GM21737 (cell line): ENCODE measurements at regions not wholly inside any gene's neighbourhood (a gene's known extent, or its start where the extent isn't known, plus 50 kb on each side); places are given as distances from the start of the nearest gene placed in this dataset.

Experiments used
- ATAC-seq: cut with Tn5 transposase; IDR thresholded peaks from one replicate; pipeline ENCODE4 v1.9.1; 2021; ENCODE audit warnings: mild to moderate bottlenecking, moderate library complexity; ENCODE audit not compliant: unreplicated experiment

DNA sequence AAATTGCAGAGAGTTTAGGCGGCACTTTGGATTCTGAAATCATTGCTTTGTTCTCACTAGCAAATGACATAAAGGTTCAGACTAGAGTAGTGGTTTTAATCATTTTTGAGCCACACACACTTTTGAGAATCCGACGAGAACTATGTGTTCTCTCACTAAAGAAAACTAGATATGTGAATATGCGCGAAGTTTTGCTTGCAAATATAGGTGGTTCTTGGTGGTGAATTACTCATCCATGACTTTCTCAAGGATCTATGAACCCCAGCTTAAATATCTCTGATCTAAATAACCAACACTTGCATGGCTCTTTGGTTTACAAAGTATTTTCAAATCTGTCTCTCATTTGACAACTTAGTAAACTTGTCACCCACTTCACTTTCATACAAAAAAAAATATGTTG, 54.8 kb downstream of the NOG start:
- ATAC-seq: no peak

DNA sequence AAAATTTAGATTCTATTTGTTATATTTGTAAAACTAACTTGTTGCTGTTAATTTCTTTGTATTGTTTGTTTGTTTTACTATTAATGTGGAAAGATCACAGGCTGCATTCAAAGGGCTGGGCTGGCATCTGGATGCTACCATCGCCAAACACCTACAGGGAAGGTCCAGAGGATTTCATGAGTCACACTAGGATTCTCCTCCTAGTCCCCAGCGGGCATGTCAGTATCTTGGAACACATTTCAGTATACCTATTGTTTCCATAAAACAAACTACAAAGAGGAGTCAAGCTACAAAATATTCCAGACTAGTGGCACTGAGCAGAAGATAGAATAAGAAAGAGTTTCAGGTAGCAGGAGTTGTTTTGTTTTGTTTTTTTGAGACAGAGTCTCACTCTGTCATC, 55.3 kb downstream of the NOG start:
- no peak for ATAC-seq

DNA sequence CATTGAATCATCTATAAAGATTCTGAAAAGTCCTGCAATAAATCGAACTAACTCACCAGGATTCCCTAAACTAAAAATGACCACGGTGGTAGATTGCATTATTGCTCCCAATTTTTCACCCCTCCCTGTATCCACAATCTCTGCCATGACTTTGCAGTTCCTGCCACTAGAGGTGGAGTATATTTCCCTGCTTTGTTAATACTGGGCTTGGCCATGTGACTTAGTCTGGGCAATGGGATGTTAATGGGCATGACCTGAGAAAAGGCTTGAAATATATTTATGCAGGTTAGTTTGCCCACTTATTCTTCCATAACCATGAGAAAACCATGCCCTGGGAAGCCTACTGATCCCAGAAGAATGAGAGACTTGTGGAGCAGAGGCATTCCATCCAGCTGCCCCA, 59.1 kb downstream of the NOG start:
- ATAC-seq: no peak

DNA sequence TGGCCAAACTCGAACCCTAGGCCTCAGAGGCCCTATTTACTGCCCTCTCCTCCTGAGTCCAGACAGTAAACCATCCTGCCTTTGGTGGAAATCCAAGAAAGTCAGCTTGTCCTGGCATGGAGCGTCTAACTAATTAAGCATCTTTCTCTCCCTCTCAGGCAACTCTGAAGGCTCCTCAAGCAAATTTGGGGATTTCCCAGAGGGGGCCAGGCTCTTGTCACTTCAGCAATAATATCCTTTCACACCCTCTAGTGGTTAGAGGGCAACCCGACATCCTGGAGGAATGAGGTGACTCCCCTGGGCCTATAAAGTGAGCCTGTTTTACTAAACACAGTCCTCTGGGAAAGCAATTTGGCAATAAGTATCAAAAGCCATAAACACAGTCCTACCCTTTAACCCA, 60.4 kb downstream of the NOG start:
- peak; percentile 90 for ATAC-seq

DNA sequence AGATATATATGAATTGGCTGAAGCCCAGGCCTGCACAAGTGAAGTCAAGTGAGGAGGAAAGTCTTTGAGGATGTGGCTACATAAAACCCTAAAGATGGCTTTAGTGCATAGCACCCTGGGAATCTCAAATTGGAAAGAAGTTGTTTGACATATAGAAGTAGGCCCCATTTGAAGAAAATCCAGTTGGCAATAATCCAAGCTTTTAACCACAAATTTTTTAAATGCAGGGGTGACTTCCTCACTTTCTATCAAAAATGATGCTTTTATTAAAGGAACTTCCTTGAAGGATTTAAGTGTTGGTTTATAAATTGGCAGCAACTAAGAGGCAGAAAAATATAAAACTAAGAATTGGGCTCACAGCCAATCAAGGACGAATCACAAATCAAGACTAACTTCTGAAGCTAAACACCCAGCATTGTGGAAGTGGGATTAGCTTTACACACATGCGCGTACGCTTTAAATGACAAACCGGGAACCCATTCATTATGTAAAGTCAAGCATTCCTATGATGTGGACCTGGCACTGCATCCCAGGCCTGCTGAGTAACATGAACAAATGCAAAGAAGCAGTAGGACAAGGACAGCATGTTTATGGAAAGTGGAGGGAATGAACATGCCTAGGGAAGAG, 63.3 kb downstream of the NOG start:
- ATAC-seq: no peak

DNA sequence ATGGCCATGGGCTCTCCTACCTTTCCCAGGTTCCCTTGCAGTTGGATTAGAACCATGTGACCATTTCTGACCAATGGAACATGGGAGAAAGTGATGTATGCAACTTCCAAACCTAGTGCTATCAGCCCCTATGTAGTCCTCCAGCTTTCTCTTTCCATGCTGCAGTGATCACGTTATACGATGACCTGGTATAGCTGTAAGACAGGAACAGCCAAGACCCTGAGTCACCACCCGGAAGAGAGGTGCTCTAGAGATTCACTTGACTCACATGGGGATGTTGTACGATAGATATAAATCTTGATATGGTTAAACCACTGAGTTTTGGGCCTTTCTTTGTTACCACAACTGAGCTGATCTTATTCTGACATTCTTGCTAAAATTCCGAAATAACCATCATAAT, 65.1 kb downstream of the NOG start:
- ATAC-seq: no peak

DNA sequence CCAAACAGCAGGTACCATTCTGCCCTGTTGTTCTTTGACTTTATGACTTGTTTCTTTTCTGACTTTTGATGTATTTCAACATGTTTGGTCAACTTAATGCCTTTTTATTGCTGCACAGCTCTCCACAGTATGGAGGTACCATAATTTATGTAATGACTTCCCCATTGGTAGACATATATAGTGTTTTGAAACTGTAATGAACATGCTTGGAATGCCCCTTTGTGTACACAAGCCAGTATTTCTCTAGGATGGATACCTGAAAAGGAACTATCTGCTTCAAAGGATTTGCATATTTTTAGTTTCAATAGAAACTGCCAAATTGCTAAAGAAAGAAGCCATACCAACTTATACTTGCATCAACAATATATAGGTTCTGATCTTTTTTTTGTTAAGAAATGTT, 66.1 kb downstream of the NOG start:
- ATAC-seq: no peak

DNA sequence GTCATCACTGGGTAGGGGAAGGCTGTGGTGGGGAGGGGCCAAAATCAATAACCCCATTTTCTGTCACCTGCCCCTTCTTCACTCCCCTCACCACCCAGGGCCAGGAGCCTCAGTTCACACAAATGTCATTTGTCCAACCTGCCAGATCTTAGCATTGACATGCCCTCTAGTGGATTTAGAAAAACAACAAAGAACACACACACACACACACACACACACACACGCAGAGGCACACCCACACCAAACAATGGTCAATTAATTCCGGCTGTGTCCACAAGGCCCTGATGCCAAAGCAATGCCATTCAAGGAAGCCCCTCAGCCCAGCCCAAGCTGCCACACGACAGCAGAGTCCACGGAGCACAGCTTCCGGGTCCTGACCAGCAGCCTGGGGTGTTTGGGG, 68.4 kb downstream of the NOG start:
- no peak for ATAC-seq

DNA sequence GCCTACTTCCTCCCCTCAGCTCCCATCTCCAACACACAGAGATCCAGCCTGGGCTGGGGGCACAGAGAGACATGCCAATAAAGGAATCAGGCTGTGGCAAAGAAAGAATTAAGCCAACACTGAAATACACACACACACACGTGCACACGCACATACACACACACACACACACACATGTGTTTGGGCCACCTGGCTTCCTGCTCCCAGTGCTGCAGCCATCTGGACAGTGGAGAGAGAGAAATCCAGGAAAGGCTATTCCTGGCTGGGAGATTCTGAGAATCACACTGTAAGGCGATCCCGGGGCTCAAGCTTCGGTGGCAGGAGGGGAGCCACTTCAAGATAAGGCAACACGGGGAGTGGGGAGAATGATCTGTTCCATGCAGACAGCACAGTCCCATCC, 72.4 kb downstream of the NOG start:
- ATAC-seq: no peak

DNA sequence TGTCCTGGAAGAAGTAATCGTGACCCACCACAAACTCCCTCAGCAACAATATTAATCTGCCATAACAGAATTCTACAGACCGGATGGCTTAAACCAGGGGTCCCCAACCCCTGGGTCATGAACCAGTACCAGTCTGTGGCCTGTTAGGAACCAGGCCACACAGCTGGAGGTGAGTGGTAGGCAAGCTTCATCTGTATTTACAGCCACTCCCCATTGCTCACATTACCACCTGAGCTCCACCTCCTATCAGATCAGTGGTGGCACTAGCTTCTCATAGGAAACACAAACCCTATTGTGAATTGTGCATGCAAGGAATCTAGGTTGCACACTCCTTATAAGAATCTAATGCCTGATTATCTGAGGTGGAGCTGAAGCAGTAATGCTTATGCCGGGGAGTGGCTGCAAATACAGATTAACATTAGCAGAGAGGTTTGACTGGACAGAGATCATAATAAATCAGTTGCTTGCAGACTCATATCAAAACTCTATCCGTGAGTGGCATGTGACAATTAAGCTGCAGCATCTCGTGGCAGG, 74.5 kb downstream of the NOG start:
- no peak for ATAC-seq

DNA sequence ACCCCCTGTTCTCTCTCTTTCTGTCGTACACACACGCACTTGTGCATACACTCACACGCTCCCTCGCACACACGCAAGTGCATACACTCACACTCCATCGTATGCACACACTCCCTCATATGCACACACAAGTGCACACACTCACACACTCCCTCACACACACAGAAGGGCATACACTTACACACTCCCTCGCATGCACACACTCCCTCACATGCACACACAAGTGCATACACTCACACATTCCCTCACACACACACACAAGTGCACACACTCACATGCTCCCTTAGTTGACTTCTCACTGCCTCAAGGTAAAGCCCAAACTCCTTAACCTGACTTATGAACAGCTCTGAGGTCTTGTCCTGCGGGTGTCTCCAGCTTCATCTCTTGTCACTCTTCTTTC, 78.7 kb downstream of the NOG start:
- ATAC-seq: no peak

DNA sequence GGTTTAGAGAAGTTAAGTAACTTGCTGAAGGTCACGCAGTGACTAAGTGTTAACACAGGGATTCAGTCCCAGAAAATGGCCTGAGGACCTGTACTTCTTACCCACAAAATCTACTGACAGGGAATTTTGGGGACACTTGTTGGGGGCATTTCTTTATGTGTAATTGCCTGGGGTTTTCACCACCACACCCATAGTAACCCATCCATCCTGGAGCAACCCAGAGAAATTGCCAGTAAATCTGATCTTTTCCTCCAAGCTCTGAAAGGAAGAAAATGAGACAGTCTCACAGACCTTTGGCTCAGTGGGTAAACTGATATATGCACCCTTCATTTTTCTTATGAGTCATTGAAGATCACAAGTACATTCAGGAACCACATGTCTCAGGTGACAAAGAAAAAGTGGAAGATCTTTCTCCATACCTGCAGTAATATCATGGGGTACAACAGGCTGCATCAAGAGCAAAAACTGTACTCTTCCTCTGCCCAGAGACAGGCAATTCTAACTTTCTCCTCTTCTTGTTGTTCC, 81.0 kb downstream of the NOG start:
- no peak for ATAC-seq

DNA sequence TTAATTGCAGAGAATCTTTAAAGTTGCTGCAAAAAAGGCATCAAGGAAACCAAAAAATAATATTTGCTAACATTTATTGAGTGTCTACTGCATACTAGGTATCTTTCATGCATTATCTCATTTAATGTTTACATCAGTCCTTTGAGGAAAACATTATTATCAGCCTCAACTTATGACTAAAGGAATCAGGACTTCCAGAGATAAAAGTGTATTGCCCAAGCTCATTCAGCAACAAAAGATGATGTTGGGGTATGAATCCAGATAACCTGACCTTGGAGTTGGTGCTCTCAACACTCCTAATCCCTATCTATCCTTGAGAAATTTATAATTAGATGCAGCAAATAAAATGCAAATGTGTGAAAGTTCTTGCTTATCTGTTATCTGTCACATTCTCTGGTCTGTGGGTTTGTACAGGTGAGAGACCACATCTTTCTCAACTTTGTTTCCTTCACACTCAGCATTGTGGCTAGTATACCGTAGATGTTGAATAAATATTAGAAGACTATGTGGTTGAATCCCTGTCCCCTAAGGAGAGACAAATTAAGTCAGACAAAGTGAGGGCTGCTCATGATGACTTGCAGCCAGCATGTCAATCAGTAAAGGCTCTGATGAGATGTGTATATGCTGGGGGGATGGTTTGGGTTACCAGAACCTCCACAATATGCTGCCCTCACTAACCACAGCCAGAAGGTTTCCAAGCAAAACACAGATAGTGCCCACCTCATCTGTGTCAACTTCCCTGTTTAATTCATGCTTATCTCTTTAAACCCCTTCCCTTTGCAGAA, 82.6 kb downstream of the NOG start:
- ATAC-seq: no peak

DNA sequence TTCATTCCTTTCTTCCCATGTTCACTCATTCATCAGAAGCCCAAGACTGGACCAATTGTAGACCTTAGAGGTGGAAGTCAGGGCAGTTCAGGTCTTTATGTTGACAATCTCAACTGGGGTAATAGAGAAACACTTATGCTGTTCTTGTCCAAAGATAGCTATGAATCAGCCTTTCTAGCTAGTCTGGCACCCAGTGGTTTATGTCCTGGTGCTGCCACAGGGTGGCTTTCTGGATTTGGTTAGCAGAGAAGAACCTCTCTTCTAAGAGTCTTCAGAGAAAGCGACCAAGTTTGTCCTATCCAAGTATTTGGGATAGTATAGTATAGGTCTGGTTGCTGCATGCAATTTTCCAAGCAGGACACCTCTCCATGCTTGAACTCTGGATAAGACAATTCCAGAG, 83.3 kb downstream of the NOG start:
- no peak for ATAC-seq

DNA sequence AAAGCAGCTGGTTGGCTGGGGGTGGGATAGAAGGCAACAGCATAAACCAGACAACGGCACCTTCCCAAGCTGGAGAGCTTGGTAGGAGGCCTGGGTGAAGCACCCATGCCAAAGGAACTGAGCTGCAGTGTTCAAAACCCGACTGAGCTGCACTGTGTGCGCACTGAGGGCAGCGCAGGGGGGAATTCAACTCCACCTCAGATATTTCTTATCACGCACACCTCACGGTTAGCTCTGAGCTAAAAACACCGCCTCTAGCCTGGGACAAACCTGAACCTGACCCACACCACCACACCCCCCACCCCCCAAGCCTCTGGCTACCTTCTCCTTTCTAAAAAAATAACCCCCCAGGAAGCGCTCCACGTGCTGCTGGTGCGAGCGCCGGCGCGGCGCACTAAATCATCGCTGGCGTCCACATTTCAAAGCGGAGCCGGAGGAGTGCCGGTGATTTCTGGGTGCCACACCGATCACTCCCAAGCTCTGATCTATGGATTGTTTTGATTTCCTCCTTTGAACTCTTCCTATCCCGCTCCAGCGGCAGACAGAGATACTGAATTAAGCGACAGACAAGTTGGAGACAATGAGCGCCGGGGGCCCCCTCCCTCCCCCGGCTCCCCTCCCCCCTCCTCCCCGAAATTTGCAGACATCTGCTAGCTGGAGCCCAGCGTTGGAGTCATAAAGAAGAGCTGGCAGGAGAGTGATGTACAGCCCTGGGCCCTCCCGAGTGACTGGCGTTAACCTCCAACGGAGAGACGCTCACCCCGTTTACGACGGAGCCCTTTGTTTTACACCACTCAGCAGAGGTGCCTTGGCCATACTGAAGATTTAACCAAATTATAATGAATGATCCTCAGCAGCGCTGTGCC, 85.0 kb downstream of the NOG start:
- no peak for ATAC-seq

DNA sequence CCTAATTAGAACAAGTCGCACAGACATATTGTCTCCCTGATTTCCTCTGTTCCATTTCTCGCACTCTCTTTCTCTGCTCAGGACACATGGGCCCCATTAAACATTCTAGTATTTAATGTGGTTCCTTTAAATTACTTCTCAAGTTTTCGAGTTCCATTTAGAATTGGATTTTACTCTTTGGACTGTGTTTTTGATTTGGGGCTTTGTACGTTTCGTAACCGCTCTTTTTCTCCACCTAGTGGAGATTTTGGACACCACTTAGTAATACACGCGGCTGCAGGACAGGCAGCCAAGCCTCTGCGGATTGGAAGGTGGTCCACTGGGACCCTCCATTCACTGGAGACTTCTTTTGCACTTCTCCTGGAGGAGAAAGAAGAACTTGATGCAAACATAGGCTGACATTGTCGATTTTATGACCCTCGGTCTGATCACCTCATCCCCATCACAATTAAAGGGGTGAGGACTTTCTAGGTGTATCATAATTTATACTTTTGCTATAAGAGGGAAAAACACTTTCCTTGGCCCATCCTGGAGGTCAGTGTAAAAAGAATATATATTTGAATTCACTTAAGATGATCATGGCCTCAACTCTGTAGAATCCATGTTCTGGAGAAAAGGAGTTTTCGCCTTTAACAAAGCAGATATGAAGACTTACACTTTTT, 85.7 kb downstream of the NOG start:
- ATAC-seq: no peak

DNA sequence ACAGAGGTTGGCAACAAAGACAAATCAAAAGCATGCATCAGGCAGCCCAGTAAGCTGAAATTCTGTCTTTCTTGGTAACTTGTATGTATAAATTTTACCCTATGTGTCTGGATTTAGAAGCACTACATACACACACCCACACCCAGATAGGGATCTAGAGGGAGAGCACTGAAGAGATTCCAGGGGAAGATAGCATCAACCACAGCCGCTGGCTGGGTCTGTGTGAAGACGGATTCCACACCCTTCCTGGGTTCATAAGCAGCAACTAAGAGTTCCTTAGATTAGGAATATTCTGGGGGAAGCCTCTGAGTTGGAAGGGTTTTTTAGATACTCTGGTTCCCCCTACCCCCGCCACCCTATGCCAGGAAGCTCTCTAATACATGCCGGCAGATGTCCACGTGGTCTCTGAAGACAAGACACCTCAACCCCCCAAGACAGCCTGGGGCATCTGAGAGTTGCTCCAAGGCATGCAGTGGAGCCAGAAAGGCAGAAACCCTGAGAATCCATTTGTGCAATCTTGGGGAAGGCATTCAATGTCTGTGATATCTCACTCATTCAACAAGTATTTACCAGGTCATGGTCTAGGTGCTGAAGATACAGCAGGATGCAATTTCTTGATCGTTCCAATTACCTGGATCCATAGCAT, 86.4 kb downstream of the NOG start:
- no peak for ATAC-seq

DNA sequence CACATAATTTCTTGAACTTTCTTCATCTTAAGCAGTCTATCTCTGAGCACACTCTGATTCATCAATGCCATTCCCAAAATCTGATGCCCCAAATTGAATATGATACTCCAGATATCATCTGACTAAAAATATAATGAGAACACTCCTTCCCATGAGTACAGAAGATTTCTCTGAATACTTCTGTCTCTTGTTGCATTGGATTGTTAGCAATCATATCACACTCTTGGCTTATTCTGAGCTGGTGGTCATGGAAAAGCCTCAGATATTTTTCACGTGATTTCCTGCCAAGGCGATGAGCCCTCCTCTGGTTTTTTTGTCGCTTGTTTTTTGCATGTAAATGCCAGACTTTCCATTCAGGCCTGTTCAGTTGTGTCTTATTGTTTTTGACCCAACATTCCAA, 87.2 kb downstream of the NOG start:
- ATAC-seq: no peak

DNA sequence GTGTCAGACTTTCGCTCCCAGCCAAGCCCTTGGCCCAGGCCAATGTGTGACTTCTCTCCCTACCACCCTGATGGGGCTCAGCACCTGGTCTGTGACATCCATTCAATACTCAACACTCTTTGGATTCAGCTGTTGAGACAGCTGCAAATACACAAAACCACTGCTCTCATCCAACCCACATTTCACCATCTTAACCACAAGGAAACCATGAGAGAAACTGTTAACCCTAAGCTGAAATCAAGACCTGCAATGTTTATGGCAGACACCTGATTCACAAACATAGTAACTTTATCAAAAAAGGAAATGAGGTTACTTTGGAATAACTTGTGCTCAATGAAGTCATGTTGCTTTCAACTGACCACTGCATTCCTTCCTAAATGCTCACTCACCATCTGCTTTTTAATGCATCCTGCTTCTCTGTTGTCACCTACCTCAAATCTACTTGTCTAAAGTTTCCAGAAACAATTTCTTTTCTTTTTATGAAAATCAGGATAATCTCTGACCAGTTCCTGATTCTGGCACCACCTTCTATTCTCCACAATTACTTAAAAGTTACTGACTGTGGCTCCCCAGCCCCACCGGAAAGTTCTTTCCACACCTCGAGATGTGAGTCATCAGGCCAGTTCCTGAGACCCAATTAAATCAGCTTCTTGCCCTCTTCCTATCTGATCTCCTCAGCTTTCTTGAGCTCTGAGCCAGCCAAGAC, 88.2 kb downstream of the NOG start:
- ATAC-seq: no peak

DNA sequence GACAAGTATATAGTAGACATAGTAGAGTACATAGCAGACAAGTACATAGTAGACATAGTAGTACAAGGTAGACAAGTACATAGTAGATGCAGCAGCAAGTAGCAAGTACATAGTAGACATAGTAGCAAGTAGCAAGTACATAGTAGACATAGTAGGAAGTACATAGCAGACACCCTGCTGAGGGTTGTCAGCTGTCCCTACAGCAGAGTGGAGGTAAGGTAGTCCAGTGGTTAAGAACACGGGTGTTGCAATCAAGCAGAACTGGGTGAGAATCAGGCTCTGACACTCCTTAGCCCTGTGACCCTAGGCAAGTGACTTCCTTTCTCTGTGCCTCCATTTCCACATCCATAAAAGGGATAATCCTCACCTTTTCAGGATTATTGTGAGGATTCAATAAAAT, 94.7 kb downstream of the NOG start:
- ATAC-seq: no peak
